ENCODE measurements at regions not wholly inside any gene's neighbourhood (a gene's known extent, or its start where the extent isn't known, plus 50 kb on each side); places are given as distances from the start of the nearest gene placed in this dataset.

- Histone ChIP-seq H3K4ac (ENCODE audit: low read depth, low read length) (no peak overlapping the region), H3K18ac (ENCODE audit: low read depth, low read length) (no peak overlapping the region), H3K79me1 (ENCODE audit: low read depth in 1 of 2, low read length in 2 of 2) (no peaks in the 10 kb centered on the region)
Observed at GRCh38 chr7:82530361-82530760, 86.8 kb upstream of the CACNA2D1 start.

More at GRCh38 chr7:82530361-82530760, 86.8 kb upstream of the CACNA2D1 start:
- no CpG with 5 or more reads among the region's 5 CpGs for WGBS, 2 experiments (ENCODE audit: extremely low coverage in 2 of 2, insufficient read length in 1 of 2)
- Histone ChIP-seq H2AFZ (replicated peaks; ENCODE audit: low read length, poor library complexity) (no peak overlapping the region), H2BK20ac (ENCODE audit: low read depth, low read length) (no peak overlapping the region), H2AK9ac (replicated peaks; ENCODE audit: low read depth, low read length, poor library complexity) (no peak overlapping the region), H3K36me3 (ENCODE audit: control insufficient read depth, insufficient read depth, low read length) (no peaks in the 10 kb centered on the region), H4K20me1 (ENCODE audit: insufficient read depth, low read length) (no peaks in the 10 kb centered on the region), H3K56ac (ENCODE audit: extremely low read depth, insufficient read depth, low read length) (no peak overlapping the region), H3K27me3 (ENCODE audit: control insufficient read depth, insufficient read depth, low read length) (no peaks in the 10 kb centered on the region), H3K23ac (ENCODE audit: low read depth, low read length) (no peak overlapping the region), H4K8ac (ENCODE audit: low read depth in 2 of 2, low read length in 2 of 2) (no peak overlapping the region), H2AK5ac (ENCODE audit: low read depth, low read length) (no peak overlapping the region), H3K4me1 (ENCODE audit: control insufficient read depth, insufficient read depth, low read length) (peaks cover 5% of the 10 kb centered on the region; the same call in 1 of the 2 replicates), H2BK120ac (ENCODE audit: low read depth, low read length) (no peak overlapping the region), H3K9me1 (ENCODE audit: insufficient read depth, low read length) (no peaks in the 10 kb centered on the region), H3K4me2 (ENCODE audit: low read depth, low read length) (no peak overlapping the region), H3K9ac (ENCODE audit: low read depth, low read length) (no peak overlapping the region), H3K27ac (ENCODE audit: insufficient read depth, low read length) (no peak overlapping the region), H4K5ac (ENCODE audit: low read depth, low read length) (no peak overlapping the region), H2BK5ac (ENCODE audit: low read depth, low read length, poor library complexity, severe bottlenecking) (no peak overlapping the region), H4K91ac (ENCODE audit: insufficient read depth, low read depth, low read length) (no peak overlapping the region), H3K9me3 (ENCODE audit: control insufficient read depth, insufficient read depth, low read length) (no peaks in the 10 kb centered on the region), H2BK15ac (ENCODE audit: low read depth, low read length) (no peak overlapping the region), H3K14ac (replicated peaks; ENCODE audit: low read depth, low read length) (no peak overlapping the region), H3K4me3 (ENCODE audit: insufficient read depth, low read depth, low read length) (no peak overlapping the region)
- TF ChIP-seq RCOR1 (IDR thresholded peaks at IDR 0.05; ENCODE audit: insufficient replicate concordance, low read length): no peak
- TF ChIP-seq MXI1 (IDR thresholded peaks at IDR 0.05; ENCODE audit: borderline replicate concordance, low read depth, low read length): no peak
- no peak for TF ChIP-seq MAZ (IDR thresholded peaks at IDR 0.05; ENCODE audit: borderline replicate concordance, low read depth, low read length)
- no peak for TF ChIP-seq RAD21 (IDR thresholded peaks at IDR 0.05; ENCODE audit: low read length)
- no peak for TF ChIP-seq ELK1 (IDR thresholded peaks at IDR 0.05; ENCODE audit: borderline replicate concordance, low read depth, low read length)
- no peak for TF ChIP-seq RFX5 (IDR thresholded peaks at IDR 0.05; ENCODE audit: low read depth, low read length)
- TF ChIP-seq USF2 (IDR thresholded peaks at IDR 0.05; ENCODE audit: low read depth, low read length): no peak
- no peak for TF ChIP-seq NFE2L2 (IDR thresholded peaks at IDR 0.05; ENCODE audit: low read depth, low read length)
- no peak for TF ChIP-seq MAFK (IDR thresholded peaks at IDR 0.05; ENCODE audit: low read depth, low read length)
- TF ChIP-seq FOS (IDR thresholded peaks at IDR 0.05; ENCODE audit: low read depth, low read length): no peak
- no peak for TF ChIP-seq CTCF (conservative IDR thresholded peaks at IDR 0.05; ENCODE audit: low read depth, low read length)
- intact Hi-C loops (cut with micrococcal nuclease): no loop called here
- BruUV-seq (replicated peaks): no TSS peak
- DNase-seq (no peak), ATAC-seq (ENCODE audit: low read depth) (no peak)
- in situ Hi-C loops (cut with MboI; ENCODE audit: low sequenced_read_pairs): no loop called here
- CTCF ChIA-PET: interaction anchor here (1.4 kb wide), 1 partner anchor 24 kb away, joined by 3 read pairs; no protein-coding TSS in a partner anchor
- dilution Hi-C loops (cut with HindIII; ENCODE audit: low sequenced_read_pairs, unreplicated experiment): no loop called here
- POLR2A ChIA-PET (ENCODE audit: unreplicated experiment): no interaction called here
